ENCODE measurements at regions not wholly inside any gene's neighbourhood (a gene's known extent, or its start where the extent isn't known, plus 50 kb on each side); places are given as distances from the start of the nearest gene placed in this dataset.

DNA sequence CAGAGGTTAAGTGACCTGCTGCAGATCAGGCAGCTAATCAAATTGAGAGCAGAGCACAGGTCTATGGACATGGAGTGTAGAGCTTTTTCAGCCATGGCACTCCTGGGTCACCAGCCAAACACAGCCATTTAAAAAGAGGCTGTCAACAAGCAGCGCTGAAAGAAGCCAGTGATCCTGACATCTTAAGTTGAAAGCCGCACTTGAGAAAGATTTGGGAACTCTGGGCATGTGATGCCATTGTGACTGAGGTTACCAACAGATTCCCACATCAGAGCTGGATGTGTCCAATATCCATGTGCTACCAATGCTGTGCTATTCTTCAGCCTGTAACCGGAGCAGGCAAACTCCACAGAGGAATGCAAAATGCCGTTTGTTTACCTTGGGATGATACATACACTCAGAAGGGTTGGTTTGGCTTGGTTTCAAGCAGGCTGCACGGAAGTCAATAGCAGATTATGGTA, 56.2 kb upstream of the ABLIM1 start:
- Histone ChIP-seq H3K4me1 (ENCODE audit: control insufficient read depth, insufficient read depth, low read length) (peaks cover 94% of the 10 kb centered on the region), H3K4me3 (ENCODE audit: low read depth in 2 of 2, low read length in 2 of 2) (peak overlapping the region in 1 of 2 experiments; percentile 38; a peak in 2 of 4 replicates), H3K27me3 (ENCODE audit: control insufficient read depth, insufficient read depth, low read length) (no peaks in the 10 kb centered on the region), H3K9me3 (ENCODE audit: control insufficient read depth, insufficient read depth, low read depth, low read length) (no peaks in the 10 kb centered on the region), H3K36me3 (ENCODE audit: control insufficient read depth, insufficient read depth, low read length) (no peaks in the 10 kb centered on the region), H3K27ac (ENCODE audit: low read length) (peak overlapping the region; percentile 100)
- ChIA-PET POLR2A (interaction anchor here (0.5 to 1.6 kb wide), 5 partner anchors 12 to 67 kb away, joined by 3 to 5 read pairs (median 3); no protein-coding TSS in a partner anchor), CTCF (no interaction called here)
- intact Hi-C loops (cut with micrococcal nuclease; ENCODE audit: unreplicated experiment) (loop anchor here (5.0 kb wide), 1 partner anchor 73 kb away; no protein-coding TSS in a partner anchor), in situ Hi-C loops (cut with HindIII; ENCODE audit: low pct_unique_long_range_greater_than_20kb, low sequenced_read_pairs) (no loop called here)
- DNase-seq (ENCODE audit: low read depth, low spot score) (peak; percentile 93), ATAC-seq (peak; percentile 86)
- BruUV-seq (replicated peaks) = no TSS peak
- TF ChIP-seq TCF7L2 (IDR thresholded peaks at IDR 0.05; ENCODE audit: low read depth, low read length) (peak; percentile 65; the same call in 1 of the 2 replicates), SIN3A (IDR thresholded peaks at IDR 0.05; ENCODE audit: borderline replicate concordance, insufficient read depth, low read depth, low read length) (no peak), POLR2AphosphoS5 (IDR thresholded peaks at IDR 0.05; ENCODE audit: low read depth, low read length) (peak; percentile 91)
- TF ChIP-seq, protein P1, sequence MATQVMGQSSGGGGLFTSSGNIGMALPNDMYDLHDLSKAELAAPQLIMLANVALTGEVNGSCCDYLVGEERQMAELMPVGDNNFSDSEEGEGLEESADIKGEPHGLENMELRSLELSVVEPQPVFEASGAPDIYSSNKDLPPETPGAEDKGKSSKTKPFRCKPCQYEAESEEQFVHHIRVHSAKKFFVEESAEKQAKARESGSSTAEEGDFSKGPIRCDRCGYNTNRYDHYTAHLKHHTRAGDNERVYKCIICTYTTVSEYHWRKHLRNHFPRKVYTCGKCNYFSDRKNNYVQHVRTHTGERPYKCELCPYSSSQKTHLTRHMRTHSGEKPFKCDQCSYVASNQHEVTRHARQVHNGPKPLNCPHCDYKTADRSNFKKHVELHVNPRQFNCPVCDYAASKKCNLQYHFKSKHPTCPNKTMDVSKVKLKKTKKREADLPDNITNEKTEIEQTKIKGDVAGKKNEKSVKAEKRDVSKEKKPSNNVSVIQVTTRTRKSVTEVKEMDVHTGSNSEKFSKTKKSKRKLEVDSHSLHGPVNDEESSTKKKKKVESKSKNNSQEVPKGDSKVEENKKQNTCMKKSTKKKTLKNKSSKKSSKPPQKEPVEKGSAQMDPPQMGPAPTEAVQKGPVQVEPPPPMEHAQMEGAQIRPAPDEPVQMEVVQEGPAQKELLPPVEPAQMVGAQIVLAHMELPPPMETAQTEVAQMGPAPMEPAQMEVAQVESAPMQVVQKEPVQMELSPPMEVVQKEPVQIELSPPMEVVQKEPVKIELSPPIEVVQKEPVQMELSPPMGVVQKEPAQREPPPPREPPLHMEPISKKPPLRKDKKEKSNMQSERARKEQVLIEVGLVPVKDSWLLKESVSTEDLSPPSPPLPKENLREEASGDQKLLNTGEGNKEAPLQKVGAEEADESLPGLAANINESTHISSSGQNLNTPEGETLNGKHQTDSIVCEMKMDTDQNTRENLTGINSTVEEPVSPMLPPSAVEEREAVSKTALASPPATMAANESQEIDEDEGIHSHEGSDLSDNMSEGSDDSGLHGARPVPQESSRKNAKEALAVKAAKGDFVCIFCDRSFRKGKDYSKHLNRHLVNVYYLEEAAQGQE (IDR thresholded peaks at IDR 0.05; ENCODE audit: insufficient read depth in 1 of 2, low read depth in 2 of 2, low read length in 1 of 2) = 0 out of 4 replicates have a peak, but pooled peaks of 1 of the 2 experiments have one; percentile 32
- TF ChIP-seq, protein P2, sequence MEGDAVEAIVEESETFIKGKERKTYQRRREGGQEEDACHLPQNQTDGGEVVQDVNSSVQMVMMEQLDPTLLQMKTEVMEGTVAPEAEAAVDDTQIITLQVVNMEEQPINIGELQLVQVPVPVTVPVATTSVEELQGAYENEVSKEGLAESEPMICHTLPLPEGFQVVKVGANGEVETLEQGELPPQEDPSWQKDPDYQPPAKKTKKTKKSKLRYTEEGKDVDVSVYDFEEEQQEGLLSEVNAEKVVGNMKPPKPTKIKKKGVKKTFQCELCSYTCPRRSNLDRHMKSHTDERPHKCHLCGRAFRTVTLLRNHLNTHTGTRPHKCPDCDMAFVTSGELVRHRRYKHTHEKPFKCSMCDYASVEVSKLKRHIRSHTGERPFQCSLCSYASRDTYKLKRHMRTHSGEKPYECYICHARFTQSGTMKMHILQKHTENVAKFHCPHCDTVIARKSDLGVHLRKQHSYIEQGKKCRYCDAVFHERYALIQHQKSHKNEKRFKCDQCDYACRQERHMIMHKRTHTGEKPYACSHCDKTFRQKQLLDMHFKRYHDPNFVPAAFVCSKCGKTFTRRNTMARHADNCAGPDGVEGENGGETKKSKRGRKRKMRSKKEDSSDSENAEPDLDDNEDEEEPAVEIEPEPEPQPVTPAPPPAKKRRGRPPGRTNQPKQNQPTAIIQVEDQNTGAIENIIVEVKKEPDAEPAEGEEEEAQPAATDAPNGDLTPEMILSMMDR (IDR thresholded peaks at IDR 0.05) = no peak

DNA sequence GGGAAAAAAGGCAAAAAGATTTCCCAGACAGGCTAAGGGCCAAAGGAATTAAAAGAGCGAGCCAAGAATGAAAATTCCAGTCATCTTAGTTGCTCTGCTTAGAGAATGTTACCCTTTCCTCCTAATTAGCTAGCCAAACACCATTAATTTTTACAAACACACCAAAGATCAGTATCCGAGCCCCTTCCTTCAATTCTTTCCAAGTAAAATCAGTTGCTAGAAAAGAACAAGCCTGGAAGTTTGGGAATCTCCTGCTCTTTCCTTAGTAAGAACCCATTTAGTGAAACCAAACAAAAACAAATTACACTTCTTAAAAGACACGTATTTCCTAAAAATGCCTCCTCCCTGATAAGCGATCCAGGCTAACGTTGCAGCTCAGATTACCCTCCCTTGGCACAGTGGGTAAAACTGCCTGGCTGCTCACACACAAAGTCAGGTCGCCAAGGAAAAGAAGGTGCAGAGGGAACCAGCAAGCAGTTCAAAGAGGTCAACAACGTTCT, 57.1 kb upstream of the ABLIM1 start:
- H3K9me3 ChIP-seq (ENCODE audit: control insufficient read depth, insufficient read depth, low read depth, low read length) = no peaks in the 10 kb centered on the region
- H3K4me1 ChIP-seq (ENCODE audit: control insufficient read depth, insufficient read depth, low read length) = peaks cover 89% of the 10 kb centered on the region
- POLR2A ChIA-PET = interaction anchor here (0.7 kb wide), 1 partner anchor 42 kb away, joined by 4 read pairs; no protein-coding TSS in a partner anchor
- BruUV-seq (replicated peaks) = no TSS peak
- H3K4me3 ChIP-seq (ENCODE audit: low read depth in 2 of 2, low read length in 2 of 2) = peak overlapping the region; percentile 7 to 38; a peak in 3 of 4 replicates
- no peaks in the 10 kb centered on the region for H3K27me3 ChIP-seq (ENCODE audit: control insufficient read depth, insufficient read depth, low read length)
- no peak for DNase-seq (ENCODE audit: low read depth, low spot score)
- CTCF ChIA-PET = interaction anchor here (0.7 kb wide), 1 partner anchor 547 kb away, joined by 3 read pairs; no protein-coding TSS in a partner anchor
- peak; percentile 78 for ATAC-seq
- intact Hi-C loops (cut with micrococcal nuclease; ENCODE audit: unreplicated experiment) = loop anchor here (5.0 kb wide), 1 partner anchor 37 kb away; no protein-coding TSS in a partner anchor
- H3K36me3 ChIP-seq (ENCODE audit: control insufficient read depth, insufficient read depth, low read length) = no peaks in the 10 kb centered on the region
- H3K27ac ChIP-seq (ENCODE audit: low read length) = peak overlapping the region; percentile 100
- in situ Hi-C loops (cut with HindIII; ENCODE audit: low pct_unique_long_range_greater_than_20kb, low sequenced_read_pairs) = no loop called here
- peak; percentile 73; the same call in 1 of the 2 replicates for TF ChIP-seq TCF7L2 (IDR thresholded peaks at IDR 0.05; ENCODE audit: low read depth, low read length)
- TF ChIP-seq, protein P1 (IDR thresholded peaks at IDR 0.05; ENCODE audit: insufficient read depth in 1 of 2, low read depth in 2 of 2, low read length in 1 of 2) = peak in 1 of 2 experiments; percentile 53; a peak in 1 of 4 replicates
- TF ChIP-seq, protein P2 (IDR thresholded peaks at IDR 0.05) = no peak
- TF ChIP-seq POLR2AphosphoS5 (IDR thresholded peaks at IDR 0.05; ENCODE audit: low read depth, low read length) = peak; percentile 70
- TF ChIP-seq SIN3A (IDR thresholded peaks at IDR 0.05; ENCODE audit: borderline replicate concordance, insufficient read depth, low read depth, low read length) = no peak
